ENCODE measurements at regions not wholly inside any gene's neighbourhood (a gene's known extent, or its start where the extent isn't known, plus 50 kb on each side); places are given as distances from the start of the nearest gene placed in this dataset.

- DNase-seq: no peak
Observed at GRCh38 chr4:156052116-156052515, 98.5 kb upstream of the CTSO start.

- DNase-seq: no peak
Observed at GRCh38 chr4:156038772-156039171, 85.1 kb upstream of the CTSO start.

- no peak for DNase-seq
Observed at GRCh38 chr4:156036496-156036895, 82.8 kb upstream of the CTSO start.

- DNase-seq: no peak
Observed at GRCh38 chr4:156029691-156030090, 76.0 kb upstream of the CTSO start.

- no peak for DNase-seq
Observed at GRCh38 chr4:156021298-156021697, 67.6 kb upstream of the CTSO start.

DNA sequence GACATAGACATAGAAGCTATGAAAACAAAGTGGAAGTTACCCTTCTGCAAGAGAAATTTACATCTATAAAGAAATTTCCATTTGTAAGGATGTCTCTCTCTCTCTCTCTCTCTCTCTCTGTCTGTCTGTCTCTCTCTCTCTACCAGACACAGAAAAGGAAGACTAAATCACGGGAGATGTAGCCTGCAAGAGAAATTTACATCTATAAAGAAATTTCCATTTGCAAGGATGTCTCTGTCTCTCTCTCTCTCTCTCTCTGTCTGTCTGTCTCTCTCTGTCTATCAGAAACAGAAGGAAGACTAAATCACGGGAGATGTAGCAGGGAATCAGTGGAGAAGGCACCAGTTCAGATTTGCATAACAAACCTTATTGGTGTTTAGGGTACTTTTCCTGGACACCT, 65.6 kb upstream of the CTSO start:
- DNase-seq: no peak

DNA sequence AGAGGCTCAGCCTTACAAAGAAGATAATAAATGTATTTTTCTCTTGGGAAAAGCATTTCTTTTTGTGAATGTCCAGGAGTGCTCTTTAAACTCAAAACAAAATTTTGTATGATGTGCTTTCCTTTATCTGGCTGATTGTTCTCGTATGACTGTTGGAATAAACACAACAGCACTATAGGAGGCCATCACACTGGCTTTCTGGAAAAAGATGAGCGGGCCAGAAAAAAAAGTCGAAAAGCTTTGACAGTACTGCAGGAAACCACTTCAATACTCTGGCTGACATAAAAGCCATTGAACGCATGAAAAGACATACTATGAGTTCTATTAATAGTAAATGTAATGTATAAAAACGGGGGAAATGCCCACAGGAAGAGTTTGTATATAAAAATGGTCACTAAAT, 64.7 kb upstream of the CTSO start:
- DNase-seq: no peak

DNA sequence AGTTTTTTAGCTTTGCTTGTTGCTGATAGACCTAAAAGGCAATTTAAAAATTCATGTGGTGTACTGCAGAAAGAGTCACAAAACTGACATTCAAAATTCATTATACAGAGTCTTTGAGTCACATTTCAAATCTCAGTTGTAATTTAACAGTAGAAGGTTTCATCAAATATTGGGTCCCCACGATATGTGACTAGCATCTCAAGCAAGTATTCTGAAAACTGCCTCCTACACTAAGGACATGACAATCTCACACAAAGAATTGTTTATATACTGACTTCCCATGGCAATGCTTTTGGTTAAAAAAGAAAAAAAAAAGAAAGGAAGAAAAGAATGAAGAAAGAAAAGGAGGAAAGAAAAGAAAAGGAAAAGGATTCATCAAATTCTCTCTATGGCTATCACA, 62.1 kb upstream of the CTSO start:
- DNase-seq: no peak

DNA sequence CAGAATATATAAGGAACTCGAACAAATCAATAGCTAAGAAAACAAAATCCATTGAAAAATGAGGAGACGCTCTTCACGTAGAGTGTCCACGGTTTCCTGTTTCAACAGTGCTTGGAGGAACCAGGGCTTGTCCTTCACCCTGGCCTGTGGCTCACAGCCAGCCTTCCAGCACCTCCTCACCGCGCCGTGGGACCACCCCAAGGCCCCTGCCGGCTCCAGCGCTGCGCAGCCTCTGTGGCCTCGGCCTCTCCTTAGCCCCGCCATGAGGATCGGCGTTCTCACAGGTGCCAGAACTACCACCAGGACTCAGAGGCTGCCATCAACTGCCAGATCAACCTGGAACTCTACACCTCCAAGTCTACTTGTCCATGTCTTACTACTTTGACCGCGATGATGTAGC, 52.5 kb upstream of the CTSO start:
- no peak for DNase-seq

Measured in NCI-H226 (cell line).